Ovary (tissue), 3 donors: ENCODE measurements at regions not wholly inside any gene's neighbourhood (a gene's known extent, or its start where the extent isn't known, plus 50 kb on each side); places are given as distances from the start of the nearest gene placed in this dataset.

Experiments
- POLR2A ChIP-seq: fragments of 450-650 bp; IDR thresholded peaks from one replicate; pipeline ENCODE4 v1.6.1; 2017; ENCODE audit warnings: antibody characterized with exemption, mild to moderate bottlenecking, moderate library complexity
- TF ChIP-seq, protein P1 (sequence below), 3 donors: fragments of 450-650 bp in 2 of 3; fragments of 200-600 bp in 1 of 3; IDR thresholded peaks; one replicate each; pipeline versions ENCODE4 v1.5.1 to v1.8.0; 2016 to 2022; ENCODE audit warnings: antibody characterized with exemption in 3 of 3, mild to moderate bottlenecking in 1 of 3
- donor health status: DM: no; HTN: no; CAD: no.

DNA sequence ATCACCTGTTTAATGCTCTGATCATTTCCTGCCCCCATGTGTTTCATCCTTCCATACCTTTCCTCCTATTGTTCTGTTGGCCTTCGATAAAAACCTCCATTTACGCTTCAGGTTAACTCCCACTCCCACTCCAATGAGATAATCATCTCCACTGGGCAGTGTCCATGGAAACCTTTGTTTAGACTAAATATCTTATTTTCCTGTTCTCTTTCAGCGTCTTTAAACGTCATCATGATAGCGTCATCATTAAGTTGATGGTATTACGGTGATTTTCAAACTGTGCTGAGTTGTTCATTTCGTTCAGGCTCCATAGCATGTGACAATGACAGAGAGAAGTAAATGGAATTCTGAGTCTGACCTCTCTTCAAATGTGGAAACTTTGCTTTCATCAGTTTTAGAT lies 970.5 kb upstream of the SLC35B3 start:
- TF ChIP-seq, protein P1, sequence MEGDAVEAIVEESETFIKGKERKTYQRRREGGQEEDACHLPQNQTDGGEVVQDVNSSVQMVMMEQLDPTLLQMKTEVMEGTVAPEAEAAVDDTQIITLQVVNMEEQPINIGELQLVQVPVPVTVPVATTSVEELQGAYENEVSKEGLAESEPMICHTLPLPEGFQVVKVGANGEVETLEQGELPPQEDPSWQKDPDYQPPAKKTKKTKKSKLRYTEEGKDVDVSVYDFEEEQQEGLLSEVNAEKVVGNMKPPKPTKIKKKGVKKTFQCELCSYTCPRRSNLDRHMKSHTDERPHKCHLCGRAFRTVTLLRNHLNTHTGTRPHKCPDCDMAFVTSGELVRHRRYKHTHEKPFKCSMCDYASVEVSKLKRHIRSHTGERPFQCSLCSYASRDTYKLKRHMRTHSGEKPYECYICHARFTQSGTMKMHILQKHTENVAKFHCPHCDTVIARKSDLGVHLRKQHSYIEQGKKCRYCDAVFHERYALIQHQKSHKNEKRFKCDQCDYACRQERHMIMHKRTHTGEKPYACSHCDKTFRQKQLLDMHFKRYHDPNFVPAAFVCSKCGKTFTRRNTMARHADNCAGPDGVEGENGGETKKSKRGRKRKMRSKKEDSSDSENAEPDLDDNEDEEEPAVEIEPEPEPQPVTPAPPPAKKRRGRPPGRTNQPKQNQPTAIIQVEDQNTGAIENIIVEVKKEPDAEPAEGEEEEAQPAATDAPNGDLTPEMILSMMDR (IDR thresholded peaks at IDR 0.05), result no peak
- no peak for TF ChIP-seq POLR2A
